Endothelial cell of umbilical vein (primary cell): ENCODE measurements at regions not wholly inside any gene's neighbourhood (a gene's known extent, or its start where the extent isn't known, plus 50 kb on each side); places are given as distances from the start of the nearest gene placed in this dataset.

Experiments
- BruUV-seq: library from RNA; stranded (reverse); fragments of 400-500 nt; replicated peaks from 2 replicates; lab custom pipeline; 2021; lab: Mats Ljungman, UMichigan
- CTCF ChIA-PET: fragments of 300-600, 350-600 bp; sonication (Branson Sonifier 250); formaldehyde crosslinking; loops from one replicate; lab custom pipeline; 2021; ENCODE audit warnings: antibody characterized with exemption, inconsistent platforms; lab: Charles Lee
- POLR2A ChIA-PET: fragments of 300-600, 350-600 bp; sonication (Branson Sonifier 250); formaldehyde crosslinking; loops from one replicate; lab custom pipeline; 2021; ENCODE audit warnings: antibody characterized with exemption, inconsistent platforms; lab: Charles Lee
- DNase-seq: peaks from one replicate; pipeline ENCODE4 v3.0.0-alpha.2; 2011; ENCODE audit warnings: low read depth, low spot score
- FAIRE-seq: peaks from 2 replicates; lab custom pipeline; 2011; peaks lifted over from hg19 to GRCh38; lab: Jason Lieb, UNC
- H2AFZ ChIP-seq: 2 replicates; pipeline ENCODE4 v1.6.0; 2012; ENCODE audit warnings: low read depth, low read length, control low read depth, inconsistent platforms
- H3K27ac ChIP-seq: 2 replicates; pipeline ENCODE4 v1.5.1; 2011; ENCODE audit warnings: low read depth, mild to moderate bottlenecking, control low read depth, low read length, moderate library complexity; ENCODE audit not compliant: insufficient read depth
- H3K27me3 ChIP-seq, 2 experiments: 2 replicates each; pipeline versions ENCODE4 v1.6.0 to v1.6.1; 2011; ENCODE audit warnings: low read length in 2 of 2, mixed read lengths in 1 of 2; ENCODE audit not compliant: control insufficient read depth in 2 of 2, insufficient read depth in 2 of 2
- H3K36me3 ChIP-seq, 2 experiments: 2 replicates in 1 of 2; 3 replicates in 1 of 2; pipeline ENCODE4 v1.5.1; 2011; ENCODE audit warnings: low read length in 2 of 2, mild to moderate bottlenecking in 1 of 2, moderate library complexity in 1 of 2; ENCODE audit not compliant: control insufficient read depth in 2 of 2, insufficient read depth in 2 of 2; ENCODE audit errors: extremely low read depth in 1 of 2
- H3K4me1 ChIP-seq: 3 replicates; pipeline ENCODE4 v1.5.1; 2011; ENCODE audit warnings: mild to moderate bottlenecking, low read length; ENCODE audit not compliant: control insufficient read depth, insufficient read depth; ENCODE audit errors: extremely low read depth
- H3K4me2 ChIP-seq: 2 replicates; pipeline ENCODE4 v1.6.1; 2011; ENCODE audit warnings: low read length, control low read depth, mixed read lengths; ENCODE audit not compliant: insufficient read depth
- H3K4me3 ChIP-seq, 3 experiments: fragments of 200-600 bp in 1 of 3; sonication (generic), shearing (Covaris generic) in 1 of 3; replicated peaks in 1 of 3; 2 replicates each; pipeline ENCODE4 v1.5.1; 2011 to 2016; ENCODE audit warnings: control low read depth in 3 of 3, low read length in 3 of 3, mild to moderate bottlenecking in 2 of 3, inconsistent platforms in 1 of 3, low read depth in 1 of 3, moderate library complexity in 1 of 3; ENCODE audit not compliant: insufficient read depth in 1 of 3
- H3K79me2 ChIP-seq: 2 replicates; pipeline ENCODE4 v1.6.0; 2012; ENCODE audit warnings: low read length, inconsistent platforms; ENCODE audit not compliant: control insufficient read depth, insufficient read depth
- H3K9ac ChIP-seq: replicated peaks from 2 replicates; pipeline ENCODE3; 2011; ENCODE audit warnings: low read length, control low read depth; ENCODE audit not compliant: insufficient read depth; ENCODE audit errors: extremely low read depth
- H3K9me1 ChIP-seq: replicated peaks from 3 replicates; pipeline ENCODE4 v1.6.0; 2011; ENCODE audit warnings: mild to moderate bottlenecking, low read length; ENCODE audit not compliant: control insufficient read depth, insufficient read depth; ENCODE audit errors: extremely low read depth
- H3K9me3 ChIP-seq: replicated peaks from 2 replicates; pipeline ENCODE4 v1.5.1; 2012; ENCODE audit warnings: low read length, inconsistent platforms; ENCODE audit not compliant: control insufficient read depth, insufficient read depth
- H4K20me1 ChIP-seq: replicated peaks from 2 replicates; pipeline ENCODE3; 2011; ENCODE audit warnings: mild to moderate bottlenecking, low read length; ENCODE audit not compliant: control insufficient read depth, insufficient read depth; ENCODE audit errors: extremely low read depth
- CTCF ChIP-seq, 2 donors: IDR thresholded peaks; 1 replicate in 1 of 2; 2 replicates in 1 of 2; pipeline ENCODE4 v1.5.1; 2011; ENCODE audit warnings: low read length in 2 of 2, mild to moderate bottlenecking in 2 of 2, moderate library complexity in 2 of 2, control low read depth in 1 of 2, inconsistent platforms in 1 of 2, low read depth in 1 of 2; ENCODE audit not compliant: insufficient read depth in 1 of 2; ENCODE audit errors: extremely low read depth in 1 of 2
- EZH2 ChIP-seq: IDR thresholded peaks from 2 replicates; pipeline ENCODE4 v1.6.1; 2012; ENCODE audit warnings: borderline replicate concordance, low read depth, mild to moderate bottlenecking, moderate library complexity, low read length, inconsistent platforms; ENCODE audit not compliant: severe bottlenecking
- FOS ChIP-seq: IDR thresholded peaks from 2 replicates; pipeline ENCODE4 v1.6.1; 2011; ENCODE audit warnings: mild to moderate bottlenecking, low read length, moderate library complexity, borderline replicate concordance; ENCODE audit not compliant: insufficient read depth
- GATA2 ChIP-seq: IDR thresholded peaks from 2 replicates; pipeline ENCODE4 v1.7.0; 2011; ENCODE audit warnings: low read depth, mild to moderate bottlenecking, moderate library complexity, mixed read lengths, low read length; ENCODE audit not compliant: insufficient read length, insufficient read depth
- JUN ChIP-seq: IDR thresholded peaks from 2 replicates; pipeline ENCODE4 v1.6.1; 2011; ENCODE audit warnings: borderline replicate concordance, low read depth; ENCODE audit not compliant: insufficient read length, insufficient read depth
- MAX ChIP-seq: IDR thresholded peaks from 2 replicates; pipeline ENCODE4 v1.6.1; 2011; ENCODE audit not compliant: insufficient read depth, insufficient read length
- MYC ChIP-seq: IDR thresholded peaks from one replicate; pipeline ENCODE4 v1.6.1; 2011; ENCODE audit warnings: mild to moderate bottlenecking, low read depth, low read length
- POLR2A ChIP-seq: IDR thresholded peaks from 2 replicates; pipeline ENCODE4 v1.6.1; 2012; ENCODE audit warnings: low read depth, mild to moderate bottlenecking, control low read depth, low read length
- POLR2AphosphoS5 ChIP-seq: IDR thresholded peaks from 2 replicates; pipeline ENCODE4 v1.6.1; 2012; ENCODE audit warnings: low read depth, mild to moderate bottlenecking, control low read depth, low read length, moderate library complexity; ENCODE audit not compliant: insufficient read depth
- dilution Hi-C: fragments of 300-500 bp; cut with MboI; formaldehyde crosslinking; loops from one replicate; pipeline ENCODE4 v1.15.0; 2019; ENCODE audit warnings: low sequenced_read_pairs; ENCODE audit not compliant: extremely low pct_ligation_motif_present
- intact Hi-C: fragments of 100-400 bp; cut with micrococcal nuclease; formaldehyde crosslinking; loops from one replicate; pipeline ENCODE4 v1.10.0; 2022

- dilution Hi-C loops: no loop called here
- Histone ChIP-seq H3K9me1 (no peaks in the 10 kb centered on the region), H3K27ac (no peak overlapping the region), H3K36me3 (no peaks in the 10 kb centered on the region), H3K9me3 (no peaks in the 10 kb centered on the region), H3K27me3 (no peaks in the 10 kb centered on the region), H3K79me2 (no peaks in the 10 kb centered on the region), H3K4me1 (no peaks in the 10 kb centered on the region), H2AFZ (no peak overlapping the region), H4K20me1 (no peaks in the 10 kb centered on the region), H3K9ac (no peak overlapping the region), H3K4me3 (no peak overlapping the region), H3K4me2 (no peak overlapping the region)
- BruUV-seq: no TSS peak
- ChIA-PET CTCF (no interaction called here), POLR2A (no interaction called here)
- intact Hi-C loops: no loop called here
- TF ChIP-seq FOS: no peak
- TF ChIP-seq MYC: no peak
- no peak for TF ChIP-seq MAX
- TF ChIP-seq JUN: no peak
- DNase-seq: no peak
- no peak for FAIRE-seq
Measured at GRCh38 chr11:130677486-130678153, 229.2 kb downstream of the ADAMTS15 start.

- no peaks in the 10 kb centered on the region for H3K36me3 ChIP-seq
- dilution Hi-C loops: no loop called here
- no peak overlapping the region for H3K4me2 ChIP-seq
- no peak overlapping the region for H2AFZ ChIP-seq
- no peaks in the 10 kb centered on the region for H4K20me1 ChIP-seq
- H3K4me1 ChIP-seq: no peaks in the 10 kb centered on the region
- no peak overlapping the region for H3K4me3 ChIP-seq
- H3K9me1 ChIP-seq: no peaks in the 10 kb centered on the region
- H3K27ac ChIP-seq: no peak overlapping the region
- POLR2A ChIA-PET: no interaction called here
- CTCF ChIA-PET: interaction anchor here (1.1 kb wide), 1 partner anchor 88 kb away, joined by 3 read pairs; no protein-coding TSS in a partner anchor
- TF ChIP-seq MAX: no peak
- no peak for TF ChIP-seq FOS
- no peak for TF ChIP-seq JUN
- no peak for TF ChIP-seq GATA2
- TF ChIP-seq EZH2: no peak
- no peak for TF ChIP-seq POLR2A
- no peak for TF ChIP-seq CTCF (IDR thresholded peaks at IDR 0.05; ENCODE audit: extremely low read depth in 1 of 2, insufficient read depth in 1 of 2, low read depth in 1 of 2, low read length in 2 of 2)
- no peak for TF ChIP-seq POLR2AphosphoS5
- intact Hi-C loops: no loop called here
- H3K79me2 ChIP-seq: no peaks in the 10 kb centered on the region
- no peak for FAIRE-seq
- H3K9me3 ChIP-seq: no peaks in the 10 kb centered on the region
- no peak for DNase-seq
- H3K9ac ChIP-seq: no peak overlapping the region
- no peaks in the 10 kb centered on the region for H3K27me3 ChIP-seq
- no TSS peak for BruUV-seq
Measured at GRCh38 chr11:130679247-130679646, 230.8 kb downstream of the ADAMTS15 start.
